NK-92 treated with Interleukin-12 subunit alpha and Interleukin-12 subunit beta, amount 100 ng/mL, for 24 hours (cell line): ENCODE measurements at regions not wholly inside any gene's neighbourhood (a gene's known extent, or its start where the extent isn't known, plus 50 kb on each side); places are given as distances from the start of the nearest gene placed in this dataset.
"Not testable (repeated sequence)": the region's sequence is repeated elsewhere in the genome, so short reads cannot be mapped to it uniquely, and the experiment has no call there.

Source experiments
- DNase-seq: peaks from one replicate; lab custom pipeline; 2025; lab: John Stamatoyannopoulos, UW

- no peak for DNase-seq
These were observed 513.4 kb upstream of the FLRT2 start for GRCh38 chr14:85016496-85016895.

DNA sequence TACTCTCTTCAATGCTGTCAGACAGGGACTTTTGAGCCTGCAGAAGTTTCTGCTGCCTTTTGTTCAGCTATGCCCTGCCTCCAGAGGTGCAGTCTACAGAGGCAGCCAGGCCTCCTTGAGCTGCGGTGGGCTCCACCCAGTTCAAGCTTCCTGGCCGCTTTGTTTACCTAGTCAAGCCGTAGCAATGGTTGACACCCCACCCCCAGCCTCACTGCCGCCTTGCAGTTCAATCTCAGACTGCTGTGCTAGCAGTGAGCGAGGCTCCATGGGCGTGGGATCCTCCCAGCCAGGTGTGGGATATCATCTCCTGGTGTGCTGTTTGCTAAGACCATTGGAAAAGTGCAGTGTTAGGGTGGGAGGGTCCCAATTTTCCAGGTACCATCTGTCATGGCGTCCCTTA, 506.1 kb upstream of the FLRT2 start:
- DNase-seq: not testable (repeated sequence)

- DNase-seq: no peak
These were observed 505.0 kb upstream of the FLRT2 start for GRCh38 chr14:85024931-85025330.

GRCh38 chr14:85027681-85028370, 502.1 kb upstream of the FLRT2 start:
- DNase-seq: no peak

DNA sequence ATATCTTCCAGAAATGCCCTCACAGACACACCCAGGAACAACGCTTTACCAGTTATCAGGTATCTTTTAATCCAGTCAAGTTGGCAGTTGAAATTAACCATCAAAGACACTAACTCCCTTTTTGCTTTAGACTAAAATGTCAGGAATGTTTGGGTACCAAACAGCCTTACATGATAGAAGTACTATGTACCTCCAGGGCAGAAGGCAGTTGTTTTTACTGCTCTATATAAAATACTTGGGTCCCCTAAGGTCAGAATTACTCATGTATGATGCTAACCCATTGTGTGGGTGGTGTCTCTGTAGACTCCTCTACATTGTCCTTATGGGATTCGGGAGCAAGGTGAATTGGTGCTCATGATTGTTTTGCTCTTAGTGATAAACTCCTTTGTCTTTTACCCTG, 492.5 kb upstream of the FLRT2 start:
- DNase-seq: no peak

- no peak for DNase-seq
These were observed 491.2 kb upstream of the FLRT2 start for GRCh38 chr14:85038526-85039352.

GRCh38 chr14:85039353-85039626, 490.7 kb upstream of the FLRT2 start:
- no peak for DNase-seq

DNA sequence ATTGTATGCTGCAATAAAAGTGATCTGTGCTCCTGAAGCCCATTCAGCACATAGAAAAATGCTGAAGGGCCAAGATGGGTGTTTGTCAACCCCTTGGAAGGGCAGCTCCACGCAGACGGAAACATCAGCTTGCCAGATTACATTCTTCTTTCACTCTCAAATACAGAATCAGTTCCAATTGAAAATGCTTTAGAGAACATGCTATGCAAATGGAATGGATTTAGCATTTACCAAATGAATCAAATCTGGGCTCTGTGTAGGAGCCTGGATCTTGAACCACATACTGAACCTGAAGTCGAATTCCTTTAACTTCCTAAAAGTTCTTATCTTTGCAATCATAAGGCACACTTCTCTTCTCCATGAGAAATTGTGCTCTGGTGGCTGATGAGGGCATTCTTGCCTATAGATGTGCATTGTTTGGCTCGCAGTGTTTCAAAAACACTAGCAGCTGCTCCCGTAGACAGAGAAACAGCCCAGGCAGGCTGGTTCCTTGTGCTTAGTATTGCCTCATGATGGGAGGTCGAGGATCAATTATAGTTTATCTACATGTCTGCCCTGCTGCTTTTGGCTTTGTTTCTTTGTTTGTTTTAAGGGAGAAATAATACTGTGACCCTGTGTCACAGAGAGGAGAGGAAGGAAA, 489.8 kb upstream of the FLRT2 start:
- DNase-seq: no peak

- DNase-seq: no peak
These were observed 488.3 kb upstream of the FLRT2 start for GRCh38 chr14:85041618-85042017.

DNA sequence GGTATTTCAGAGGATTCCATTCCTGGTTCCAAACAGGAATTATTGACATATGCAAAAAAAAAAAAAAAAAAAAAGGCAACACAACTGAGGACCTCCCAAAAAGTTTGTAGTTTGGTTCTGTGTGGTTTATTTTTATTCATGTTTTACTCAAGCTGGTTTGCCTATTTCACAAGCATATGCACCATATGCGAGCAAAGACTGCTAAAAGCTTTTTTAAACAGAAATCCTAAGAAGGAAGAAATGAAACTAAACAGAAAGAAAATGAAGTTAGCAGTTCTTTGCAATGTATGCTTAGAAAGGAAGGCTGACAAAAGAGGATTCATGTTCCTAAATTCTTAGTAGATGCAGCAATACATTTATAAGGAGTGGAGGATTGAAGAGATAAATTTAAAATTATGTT, 487.6 kb upstream of the FLRT2 start:
- no peak for DNase-seq

GRCh38 chr14:85050180-85050579, 479.8 kb upstream of the FLRT2 start:
- DNase-seq: no peak

GRCh38 chr14:85052646-85053045, 477.3 kb upstream of the FLRT2 start:
- no peak for DNase-seq

- no peak for DNase-seq
These were observed 475.8 kb upstream of the FLRT2 start for GRCh38 chr14:85054178-85054577.

- no peak for DNase-seq
These were observed 473.7 kb upstream of the FLRT2 start for GRCh38 chr14:85056267-85056666.

- DNase-seq: no peak
These were observed 472.7 kb upstream of the FLRT2 start for GRCh38 chr14:85057221-85057620.

GRCh38 chr14:85058150-85058549, 471.8 kb upstream of the FLRT2 start:
- DNase-seq: no peak

- no peak for DNase-seq
These were observed 469.8 kb upstream of the FLRT2 start for GRCh38 chr14:85060121-85060520.

DNA sequence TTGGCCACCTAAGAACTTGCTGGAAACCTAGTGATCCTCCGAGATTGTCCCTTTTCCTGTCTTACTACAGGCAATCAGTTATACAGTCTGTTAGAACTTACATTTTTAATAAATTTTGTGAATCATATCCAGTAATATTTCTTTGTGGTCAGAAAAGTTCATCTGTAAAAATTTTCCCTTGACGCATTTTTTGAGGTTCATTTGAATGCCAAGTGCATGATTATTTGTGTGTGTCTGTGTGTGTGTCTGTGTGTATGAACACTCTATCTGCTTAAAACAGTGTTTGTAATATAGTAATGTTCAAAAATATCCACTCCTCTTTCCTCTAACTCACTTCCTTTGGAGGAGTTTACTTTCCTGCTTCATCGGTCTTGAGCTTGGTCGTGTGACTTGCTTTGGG, 468.7 kb upstream of the FLRT2 start:
- no peak for DNase-seq

DNA sequence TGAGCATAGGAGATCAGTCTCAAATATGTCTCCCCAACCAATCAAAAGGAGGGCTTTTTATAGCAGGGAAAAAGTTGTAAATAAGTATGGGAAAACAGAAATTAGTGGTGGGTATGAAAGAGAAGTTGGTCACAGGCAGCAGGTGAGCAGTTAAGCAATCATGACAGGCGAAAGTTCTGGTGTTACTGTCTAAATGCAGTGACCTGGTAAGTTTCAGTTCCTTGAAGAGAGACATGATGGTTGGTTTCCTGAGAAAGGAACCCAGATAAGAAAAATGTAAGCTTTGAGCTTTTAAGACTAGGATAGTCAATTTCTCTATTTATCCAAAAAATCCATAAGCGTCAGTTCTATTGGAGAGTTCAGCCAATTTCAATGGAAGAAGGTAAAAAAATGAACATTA, 466.2 kb upstream of the FLRT2 start:
- no peak for DNase-seq

DNA sequence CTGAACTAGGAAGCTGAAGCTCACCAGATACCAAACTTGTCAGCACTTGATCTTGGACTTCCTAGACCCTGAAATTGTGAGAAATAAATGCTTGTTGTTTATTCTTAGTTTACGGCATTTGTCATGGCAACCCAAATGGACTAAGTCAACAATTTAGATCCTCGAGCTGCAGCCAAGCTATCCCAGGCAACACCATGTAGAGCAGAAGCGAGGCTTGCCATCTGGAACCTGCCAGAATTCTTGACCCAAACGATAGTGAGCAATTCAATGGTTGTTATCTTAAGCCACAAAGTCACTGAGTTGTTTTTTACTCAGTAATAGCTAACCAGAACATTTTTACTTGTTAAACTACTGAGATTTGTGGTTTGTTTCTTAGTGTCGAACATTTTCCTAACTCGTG, 458.5 kb upstream of the FLRT2 start:
- no peak for DNase-seq

DNA sequence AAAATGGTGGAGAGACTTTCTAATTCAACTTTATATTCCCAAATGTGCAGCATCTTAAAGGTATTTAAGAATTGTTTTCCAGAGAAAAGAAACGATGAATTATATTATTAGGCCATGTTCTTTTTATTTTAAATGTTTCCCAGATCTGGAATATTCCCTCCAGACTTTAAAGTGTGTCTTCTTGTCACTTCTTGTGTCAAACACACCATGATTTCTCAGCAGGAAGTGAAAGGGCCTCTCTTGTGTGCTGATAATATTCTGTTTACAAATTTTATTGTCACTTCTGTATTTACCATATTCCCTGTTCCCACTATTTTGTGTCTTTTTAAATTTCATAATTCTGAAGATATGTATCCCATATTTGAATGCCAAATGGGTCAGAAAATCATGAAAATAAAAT, 455.0 kb upstream of the FLRT2 start:
- no peak for DNase-seq

- no peak for DNase-seq
These were observed 454.1 kb upstream of the FLRT2 start for GRCh38 chr14:85075694-85076476.

DNA sequence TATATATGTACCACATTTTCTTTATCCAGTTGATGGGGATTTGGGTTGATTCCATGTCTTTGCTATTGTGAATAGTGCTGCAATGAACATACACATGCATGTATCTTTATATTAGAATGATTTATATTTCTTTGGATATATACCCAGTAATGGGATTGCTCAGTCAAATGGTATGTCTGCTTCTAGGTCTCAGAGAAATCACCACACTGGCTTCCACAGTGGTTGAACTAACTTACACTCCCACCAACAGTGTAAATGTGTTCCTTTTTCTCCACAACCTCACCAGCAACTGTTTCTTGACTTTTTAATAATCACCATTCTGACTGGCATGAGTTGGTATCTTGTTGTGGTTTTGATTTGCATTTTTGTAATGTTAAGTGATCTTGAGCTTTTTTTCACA, 452.2 kb upstream of the FLRT2 start:
- DNase-seq: not testable (repeated sequence)
